ENCODE measurements at regions not wholly inside any gene's neighbourhood (a gene's known extent, or its start where the extent isn't known, plus 50 kb on each side); places are given as distances from the start of the nearest gene placed in this dataset.

DNA sequence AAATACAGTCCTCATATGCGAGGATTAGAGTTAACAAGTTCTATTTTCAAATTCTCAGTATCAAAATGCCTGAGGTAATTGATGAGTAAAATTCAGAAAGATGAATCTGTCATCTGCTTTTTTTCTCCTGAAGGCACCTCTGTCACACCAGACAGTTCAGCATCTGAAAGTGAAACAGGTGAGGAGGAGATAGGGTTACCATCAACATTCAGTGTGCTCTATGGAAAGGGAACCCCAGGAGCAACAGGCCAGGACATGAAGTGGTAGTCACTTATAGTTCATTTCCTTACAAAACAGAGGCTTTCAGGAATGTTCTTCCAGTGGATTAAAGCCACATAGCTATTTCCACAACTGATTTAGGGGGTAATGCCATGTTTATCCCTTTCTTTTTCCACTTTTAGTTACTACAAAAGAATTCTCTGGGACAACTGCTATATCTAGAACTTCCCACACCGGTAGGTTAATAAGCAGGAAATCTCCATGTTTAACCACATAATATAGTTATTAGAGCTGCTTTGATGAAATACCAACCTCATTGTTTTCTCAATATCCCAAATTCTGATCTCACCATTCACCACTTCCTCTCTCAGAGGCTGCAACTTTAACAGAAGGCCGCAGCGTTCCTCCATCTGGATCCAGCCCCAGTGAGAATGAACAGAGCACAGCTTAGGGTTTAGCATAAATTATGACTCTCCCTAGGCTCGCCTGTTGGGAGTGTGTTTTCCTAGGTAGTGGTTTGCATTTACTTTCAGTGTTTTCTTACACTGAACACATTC is 177.0 kb upstream of the CNTN1 start:
- Mint-ChIP-seq H3K9me3 (no peaks in the 10 kb centered on the region), H3K36me3 (no peaks in the 10 kb centered on the region), H3K4me1 (peaks cover 21% of the 10 kb centered on the region), H3K4me3 (no peak overlapping the region), H3K27ac (no peak overlapping the region), H3K27me3 (ENCODE audit: low read depth) (no peaks in the 10 kb centered on the region)
- ATAC-seq: peak; percentile 59; the same call in 1 of the 2 replicates
- POLR2A ChIA-PET: no interaction called here
- no peak for DNase-seq (ENCODE audit: low spot score)
- CTCF ChIA-PET: no interaction called here
- TF ChIP-seq CREB1 (CRISPR knock-in tag; IDR thresholded peaks at IDR 0.05): no peak
- TF ChIP-seq, protein P1, sequence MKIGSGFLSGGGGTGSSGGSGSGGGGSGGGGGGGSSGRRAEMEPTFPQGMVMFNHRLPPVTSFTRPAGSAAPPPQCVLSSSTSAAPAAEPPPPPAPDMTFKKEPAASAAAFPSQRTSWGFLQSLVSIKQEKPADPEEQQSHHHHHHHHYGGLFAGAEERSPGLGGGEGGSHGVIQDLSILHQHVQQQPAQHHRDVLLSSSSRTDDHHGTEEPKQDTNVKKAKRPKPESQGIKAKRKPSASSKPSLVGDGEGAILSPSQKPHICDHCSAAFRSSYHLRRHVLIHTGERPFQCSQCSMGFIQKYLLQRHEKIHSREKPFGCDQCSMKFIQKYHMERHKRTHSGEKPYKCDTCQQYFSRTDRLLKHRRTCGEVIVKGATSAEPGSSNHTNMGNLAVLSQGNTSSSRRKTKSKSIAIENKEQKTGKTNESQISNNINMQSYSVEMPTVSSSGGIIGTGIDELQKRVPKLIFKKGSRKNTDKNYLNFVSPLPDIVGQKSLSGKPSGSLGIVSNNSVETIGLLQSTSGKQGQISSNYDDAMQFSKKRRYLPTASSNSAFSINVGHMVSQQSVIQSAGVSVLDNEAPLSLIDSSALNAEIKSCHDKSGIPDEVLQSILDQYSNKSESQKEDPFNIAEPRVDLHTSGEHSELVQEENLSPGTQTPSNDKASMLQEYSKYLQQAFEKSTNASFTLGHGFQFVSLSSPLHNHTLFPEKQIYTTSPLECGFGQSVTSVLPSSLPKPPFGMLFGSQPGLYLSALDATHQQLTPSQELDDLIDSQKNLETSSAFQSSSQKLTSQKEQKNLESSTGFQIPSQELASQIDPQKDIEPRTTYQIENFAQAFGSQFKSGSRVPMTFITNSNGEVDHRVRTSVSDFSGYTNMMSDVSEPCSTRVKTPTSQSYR (CRISPR knock-in tag; IDR thresholded peaks at IDR 0.05): no peak
- TF ChIP-seq, protein P2, sequence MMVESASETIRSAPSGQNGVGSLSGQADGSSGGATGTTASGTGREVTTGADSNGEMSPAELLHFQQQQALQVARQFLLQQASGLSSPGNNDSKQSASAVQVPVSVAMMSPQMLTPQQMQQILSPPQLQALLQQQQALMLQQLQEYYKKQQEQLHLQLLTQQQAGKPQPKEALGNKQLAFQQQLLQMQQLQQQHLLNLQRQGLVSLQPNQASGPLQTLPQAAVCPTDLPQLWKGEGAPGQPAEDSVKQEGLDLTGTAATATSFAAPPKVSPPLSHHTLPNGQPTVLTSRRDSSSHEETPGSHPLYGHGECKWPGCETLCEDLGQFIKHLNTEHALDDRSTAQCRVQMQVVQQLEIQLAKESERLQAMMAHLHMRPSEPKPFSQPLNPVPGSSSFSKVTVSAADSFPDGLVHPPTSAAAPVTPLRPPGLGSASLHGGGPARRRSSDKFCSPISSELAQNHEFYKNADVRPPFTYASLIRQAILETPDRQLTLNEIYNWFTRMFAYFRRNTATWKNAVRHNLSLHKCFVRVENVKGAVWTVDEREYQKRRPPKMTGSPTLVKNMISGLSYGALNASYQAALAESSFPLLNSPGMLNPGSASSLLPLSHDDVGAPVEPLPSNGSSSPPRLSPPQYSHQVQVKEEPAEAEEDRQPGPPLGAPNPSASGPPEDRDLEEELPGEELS (CRISPR knock-in tag; IDR thresholded peaks at IDR 0.05): no peak
- TF ChIP-seq, protein P3, sequence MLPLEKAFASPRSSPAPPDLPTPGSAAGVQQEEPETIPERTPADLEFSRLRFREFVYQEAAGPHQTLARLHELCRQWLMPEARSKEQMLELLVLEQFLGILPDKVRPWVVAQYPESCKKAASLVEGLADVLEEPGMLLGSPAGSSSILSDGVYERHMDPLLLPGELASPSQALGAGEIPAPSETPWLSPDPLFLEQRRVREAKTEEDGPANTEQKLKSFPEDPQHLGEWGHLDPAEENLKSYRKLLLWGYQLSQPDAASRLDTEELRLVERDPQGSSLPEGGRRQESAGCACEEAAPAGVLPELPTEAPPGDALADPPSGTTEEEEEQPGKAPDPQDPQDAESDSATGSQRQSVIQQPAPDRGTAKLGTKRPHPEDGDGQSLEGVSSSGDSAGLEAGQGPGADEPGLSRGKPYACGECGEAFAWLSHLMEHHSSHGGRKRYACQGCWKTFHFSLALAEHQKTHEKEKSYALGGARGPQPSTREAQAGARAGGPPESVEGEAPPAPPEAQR (CRISPR knock-in tag; IDR thresholded peaks at IDR 0.05): no peak
- TF ChIP-seq TP53 (CRISPR knock-in tag; IDR thresholded peaks at IDR 0.05): no peak

DNA sequence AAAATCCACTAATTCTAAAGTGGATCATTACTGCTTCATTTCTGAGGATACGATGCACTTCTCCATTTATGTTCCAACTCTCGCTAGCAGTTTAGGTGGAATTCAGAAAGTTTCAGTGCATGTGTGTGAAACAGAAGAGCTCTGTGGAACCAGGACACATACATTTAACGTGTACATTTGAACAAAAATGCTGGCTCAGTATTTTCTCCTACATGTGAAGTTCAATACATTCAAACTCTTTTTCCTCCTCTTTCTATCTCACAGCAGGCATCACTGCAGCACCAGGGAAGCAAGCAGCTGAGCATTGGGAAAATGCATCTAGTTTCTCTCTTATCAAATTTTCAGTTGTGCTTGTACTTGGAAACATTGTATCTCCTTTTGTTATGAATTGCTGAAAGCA is 169.4 kb upstream of the CNTN1 start:
- no peak overlapping the region for H3K4me3 Mint-ChIP-seq
- DNase-seq (ENCODE audit: low spot score) (no peak), ATAC-seq (no peak)
- H3K4me1 Mint-ChIP-seq: peaks cover 11% of the 10 kb centered on the region
- no peaks in the 10 kb centered on the region for H3K27me3 Mint-ChIP-seq (ENCODE audit: low read depth)
- TF ChIP-seq JAZF1 (CRISPR knock-in tag; IDR thresholded peaks at IDR 0.05): no peak
- TF ChIP-seq, protein P4, sequence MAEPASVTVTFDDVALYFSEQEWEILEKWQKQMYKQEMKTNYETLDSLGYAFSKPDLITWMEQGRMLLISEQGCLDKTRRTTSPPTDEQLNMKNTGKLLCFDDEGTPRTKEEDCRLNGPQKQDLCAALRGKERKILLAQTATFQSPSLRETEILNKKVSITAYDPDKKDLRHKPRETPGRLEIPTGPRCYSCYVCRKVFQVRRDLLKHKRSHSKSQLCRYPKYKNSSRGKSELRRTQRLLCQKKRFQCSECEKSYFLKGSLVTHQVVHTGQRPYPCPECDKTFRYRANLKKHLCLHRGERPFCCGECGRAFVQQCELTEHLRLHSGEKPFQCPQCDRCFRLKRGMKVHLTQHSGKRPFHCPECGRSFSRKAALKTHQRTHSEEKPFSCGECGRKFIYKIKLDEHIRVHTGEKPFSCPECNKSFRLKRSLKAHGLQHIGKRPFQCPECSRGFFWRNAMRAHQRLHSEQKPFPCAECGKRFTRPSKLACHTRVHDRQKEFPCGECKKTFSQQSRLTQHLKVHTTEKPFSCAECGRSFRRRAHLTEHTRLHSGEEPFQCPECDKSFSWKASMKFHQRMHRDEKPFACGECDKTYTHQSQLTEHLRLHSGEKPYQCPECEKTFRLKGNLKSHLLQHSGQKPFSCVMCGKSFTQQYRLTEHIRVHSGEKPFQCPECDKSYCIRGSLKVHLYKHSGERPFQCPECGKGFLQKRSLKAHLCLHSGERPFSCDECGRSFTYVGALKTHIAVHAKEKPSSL (CRISPR knock-in tag; conservative IDR thresholded peaks at IDR 0.05): no peak
- no peak for TF ChIP-seq GTF2I (CRISPR knock-in tag; conservative IDR thresholded peaks at IDR 0.05)
- TF ChIP-seq, protein P5, sequence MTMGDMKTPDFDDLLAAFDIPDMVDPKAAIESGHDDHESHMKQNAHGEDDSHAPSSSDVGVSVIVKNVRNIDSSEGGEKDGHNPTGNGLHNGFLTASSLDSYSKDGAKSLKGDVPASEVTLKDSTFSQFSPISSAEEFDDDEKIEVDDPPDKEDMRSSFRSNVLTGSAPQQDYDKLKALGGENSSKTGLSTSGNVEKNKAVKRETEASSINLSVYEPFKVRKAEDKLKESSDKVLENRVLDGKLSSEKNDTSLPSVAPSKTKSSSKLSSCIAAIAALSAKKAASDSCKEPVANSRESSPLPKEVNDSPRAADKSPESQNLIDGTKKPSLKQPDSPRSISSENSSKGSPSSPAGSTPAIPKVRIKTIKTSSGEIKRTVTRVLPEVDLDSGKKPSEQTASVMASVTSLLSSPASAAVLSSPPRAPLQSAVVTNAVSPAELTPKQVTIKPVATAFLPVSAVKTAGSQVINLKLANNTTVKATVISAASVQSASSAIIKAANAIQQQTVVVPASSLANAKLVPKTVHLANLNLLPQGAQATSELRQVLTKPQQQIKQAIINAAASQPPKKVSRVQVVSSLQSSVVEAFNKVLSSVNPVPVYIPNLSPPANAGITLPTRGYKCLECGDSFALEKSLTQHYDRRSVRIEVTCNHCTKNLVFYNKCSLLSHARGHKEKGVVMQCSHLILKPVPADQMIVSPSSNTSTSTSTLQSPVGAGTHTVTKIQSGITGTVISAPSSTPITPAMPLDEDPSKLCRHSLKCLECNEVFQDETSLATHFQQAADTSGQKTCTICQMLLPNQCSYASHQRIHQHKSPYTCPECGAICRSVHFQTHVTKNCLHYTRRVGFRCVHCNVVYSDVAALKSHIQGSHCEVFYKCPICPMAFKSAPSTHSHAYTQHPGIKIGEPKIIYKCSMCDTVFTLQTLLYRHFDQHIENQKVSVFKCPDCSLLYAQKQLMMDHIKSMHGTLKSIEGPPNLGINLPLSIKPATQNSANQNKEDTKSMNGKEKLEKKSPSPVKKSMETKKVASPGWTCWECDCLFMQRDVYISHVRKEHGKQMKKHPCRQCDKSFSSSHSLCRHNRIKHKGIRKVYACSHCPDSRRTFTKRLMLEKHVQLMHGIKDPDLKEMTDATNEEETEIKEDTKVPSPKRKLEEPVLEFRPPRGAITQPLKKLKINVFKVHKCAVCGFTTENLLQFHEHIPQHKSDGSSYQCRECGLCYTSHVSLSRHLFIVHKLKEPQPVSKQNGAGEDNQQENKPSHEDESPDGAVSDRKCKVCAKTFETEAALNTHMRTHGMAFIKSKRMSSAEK (CRISPR knock-in tag; IDR thresholded peaks at IDR 0.05; ENCODE audit: borderline replicate concordance): no peak
- no peak for TF ChIP-seq MYBL2 (CRISPR knock-in tag; IDR thresholded peaks at IDR 0.05)
- TF ChIP-seq, protein P6, sequence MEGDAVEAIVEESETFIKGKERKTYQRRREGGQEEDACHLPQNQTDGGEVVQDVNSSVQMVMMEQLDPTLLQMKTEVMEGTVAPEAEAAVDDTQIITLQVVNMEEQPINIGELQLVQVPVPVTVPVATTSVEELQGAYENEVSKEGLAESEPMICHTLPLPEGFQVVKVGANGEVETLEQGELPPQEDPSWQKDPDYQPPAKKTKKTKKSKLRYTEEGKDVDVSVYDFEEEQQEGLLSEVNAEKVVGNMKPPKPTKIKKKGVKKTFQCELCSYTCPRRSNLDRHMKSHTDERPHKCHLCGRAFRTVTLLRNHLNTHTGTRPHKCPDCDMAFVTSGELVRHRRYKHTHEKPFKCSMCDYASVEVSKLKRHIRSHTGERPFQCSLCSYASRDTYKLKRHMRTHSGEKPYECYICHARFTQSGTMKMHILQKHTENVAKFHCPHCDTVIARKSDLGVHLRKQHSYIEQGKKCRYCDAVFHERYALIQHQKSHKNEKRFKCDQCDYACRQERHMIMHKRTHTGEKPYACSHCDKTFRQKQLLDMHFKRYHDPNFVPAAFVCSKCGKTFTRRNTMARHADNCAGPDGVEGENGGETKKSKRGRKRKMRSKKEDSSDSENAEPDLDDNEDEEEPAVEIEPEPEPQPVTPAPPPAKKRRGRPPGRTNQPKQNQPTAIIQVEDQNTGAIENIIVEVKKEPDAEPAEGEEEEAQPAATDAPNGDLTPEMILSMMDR (IDR thresholded peaks at IDR 0.05): no peak
- no peak for TF ChIP-seq MXD4 (CRISPR knock-in tag; IDR thresholded peaks at IDR 0.05; ENCODE audit: borderline replicate concordance)
- TF ChIP-seq, protein P7, sequence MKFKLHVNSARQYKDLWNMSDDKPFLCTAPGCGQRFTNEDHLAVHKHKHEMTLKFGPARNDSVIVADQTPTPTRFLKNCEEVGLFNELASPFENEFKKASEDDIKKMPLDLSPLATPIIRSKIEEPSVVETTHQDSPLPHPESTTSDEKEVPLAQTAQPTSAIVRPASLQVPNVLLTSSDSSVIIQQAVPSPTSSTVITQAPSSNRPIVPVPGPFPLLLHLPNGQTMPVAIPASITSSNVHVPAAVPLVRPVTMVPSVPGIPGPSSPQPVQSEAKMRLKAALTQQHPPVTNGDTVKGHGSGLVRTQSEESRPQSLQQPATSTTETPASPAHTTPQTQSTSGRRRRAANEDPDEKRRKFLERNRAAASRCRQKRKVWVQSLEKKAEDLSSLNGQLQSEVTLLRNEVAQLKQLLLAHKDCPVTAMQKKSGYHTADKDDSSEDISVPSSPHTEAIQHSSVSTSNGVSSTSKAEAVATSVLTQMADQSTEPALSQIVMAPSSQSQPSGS (CRISPR knock-in tag; IDR thresholded peaks at IDR 0.05; ENCODE audit: borderline replicate concordance, low read depth): no peak
- no peaks in the 10 kb centered on the region for H3K9me3 Mint-ChIP-seq
- H3K27ac Mint-ChIP-seq: no peak overlapping the region
- ChIA-PET CTCF (no interaction called here), POLR2A (no interaction called here)
- H3K36me3 Mint-ChIP-seq: no peaks in the 10 kb centered on the region
